ELR (cell line): ENCODE measurements at regions not wholly inside any gene's neighbourhood (a gene's known extent, or its start where the extent isn't known, plus 50 kb on each side); places are given as distances from the start of the nearest gene placed in this dataset.
"Not testable (repeated sequence)": the region's sequence is repeated elsewhere in the genome, so short reads cannot be mapped to it uniquely, and the experiment has no call there.

Experiments used
- DNase-seq: peaks from one replicate; pipeline ENCODE4 v3.0.0-alpha.2; 2015; ENCODE audit warnings: low read depth

DNA sequence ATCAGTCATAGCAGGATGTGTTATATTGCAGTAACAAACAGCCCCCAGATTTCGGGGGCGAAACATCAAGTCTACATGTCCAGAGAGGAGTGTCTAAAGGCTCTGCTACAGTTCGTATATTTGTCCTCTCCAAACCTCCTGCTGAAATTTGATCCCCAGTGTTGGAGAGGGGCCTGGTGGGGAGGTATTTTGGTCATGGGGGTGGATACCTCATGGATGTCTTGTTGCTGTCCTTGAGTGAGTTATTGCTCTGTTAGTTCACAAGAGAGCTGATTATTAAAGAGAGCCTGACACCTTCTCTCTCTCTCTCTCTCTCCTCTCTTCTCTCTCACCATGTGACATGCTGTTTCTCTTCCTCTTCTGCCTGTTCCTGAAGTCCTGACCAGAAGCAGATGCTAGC lies 343.7 kb downstream of the TCERG1L start:
- no peak for DNase-seq

DNA sequence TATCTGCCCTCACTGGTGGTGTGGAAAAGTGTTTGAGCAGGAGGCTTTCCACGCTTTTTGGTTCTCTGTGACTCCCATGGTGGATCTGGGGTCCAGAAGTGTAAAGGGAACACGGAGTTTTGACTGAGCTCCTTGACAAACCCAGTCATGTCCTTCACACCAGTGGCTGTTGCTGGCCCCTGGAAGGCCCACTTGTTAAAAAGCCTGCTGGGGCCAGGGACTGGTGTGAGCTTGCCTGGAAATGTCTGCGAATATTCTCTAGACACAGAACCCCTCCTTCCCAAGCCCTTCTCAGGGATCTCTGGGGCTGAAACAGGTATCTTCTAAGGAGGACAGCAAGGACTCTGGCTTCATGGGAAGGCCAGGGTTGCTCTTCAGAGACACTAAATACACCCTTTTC lies 343.0 kb downstream of the TCERG1L start:
- DNase-seq, result no peak

DNA sequence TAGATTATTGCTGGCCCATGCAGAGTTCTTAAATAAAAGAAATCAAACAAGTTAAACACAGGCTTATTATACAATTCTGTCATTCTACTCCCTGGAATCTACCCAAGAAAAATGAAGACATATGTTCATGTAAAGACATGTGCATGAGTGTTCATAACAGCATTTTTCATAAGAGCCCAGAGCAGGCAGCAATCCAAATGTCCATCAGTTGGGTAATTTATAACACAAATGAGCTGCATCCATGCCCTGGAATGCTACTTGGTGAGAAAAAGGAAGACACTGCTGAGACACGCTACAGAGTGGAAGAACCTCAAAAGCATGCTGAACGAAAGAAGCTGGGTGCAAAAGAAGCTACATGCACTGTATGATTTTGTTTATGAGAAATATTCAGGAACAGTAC lies 342.6 kb downstream of the TCERG1L start:
- no peak for DNase-seq

DNA sequence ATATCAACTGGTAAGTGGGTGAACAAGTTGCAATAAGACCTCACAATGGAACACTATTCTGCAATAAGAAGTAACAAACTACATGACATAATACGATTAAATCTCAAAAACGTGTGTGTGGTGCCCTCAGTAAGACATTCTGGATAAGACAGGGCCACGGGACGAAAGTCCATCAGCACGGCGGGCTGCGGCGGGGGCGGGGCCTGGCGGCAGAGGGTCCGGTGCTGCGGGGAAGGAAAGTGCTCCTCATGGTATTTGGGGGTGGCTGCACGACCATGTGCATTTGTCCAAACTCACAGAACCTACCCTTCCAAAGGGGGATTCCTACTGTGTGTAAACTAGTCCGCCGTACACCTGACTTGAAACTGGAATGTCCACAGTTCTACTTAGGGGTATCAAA lies 341.8 kb downstream of the TCERG1L start:
- DNase-seq, result no peak

DNA sequence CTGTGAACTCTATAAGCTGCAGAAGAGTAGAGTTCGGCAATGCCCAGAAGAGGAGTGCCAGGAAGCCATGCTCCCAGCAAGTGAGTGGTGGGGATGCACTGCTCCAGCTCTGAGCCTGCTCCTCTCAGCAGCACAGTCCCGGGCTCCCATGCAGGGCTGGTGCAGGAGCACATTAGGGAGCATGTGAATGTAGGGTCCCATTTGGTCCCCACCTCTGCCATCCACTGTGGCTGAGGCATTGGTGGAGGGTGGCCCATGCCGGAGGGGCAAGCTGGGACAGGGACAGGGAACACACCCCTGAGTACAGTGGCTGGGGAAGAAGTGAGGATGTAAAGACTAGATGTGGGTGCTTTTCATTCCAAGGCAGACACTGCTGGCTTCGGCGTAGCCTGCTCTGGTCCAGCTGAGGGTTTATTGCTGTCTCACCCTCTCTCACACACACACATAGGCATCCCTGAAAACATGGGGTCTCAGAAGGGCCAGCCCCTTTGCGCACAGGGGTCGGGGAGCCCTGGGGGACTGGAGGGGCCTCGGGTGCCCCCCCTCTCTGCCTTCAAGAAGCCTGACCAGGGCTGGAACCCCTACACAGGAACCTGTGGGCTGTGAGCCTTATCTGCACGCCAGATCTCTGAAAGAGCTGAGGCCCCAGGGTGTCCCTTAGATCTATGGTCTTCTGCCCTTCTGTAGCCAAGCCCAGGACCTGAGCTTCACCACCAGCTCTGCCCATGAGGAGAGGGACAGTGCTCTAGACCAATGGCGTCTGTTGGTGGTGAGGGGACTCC lies 341.0 kb downstream of the TCERG1L start:
- DNase-seq, result no peak

DNA sequence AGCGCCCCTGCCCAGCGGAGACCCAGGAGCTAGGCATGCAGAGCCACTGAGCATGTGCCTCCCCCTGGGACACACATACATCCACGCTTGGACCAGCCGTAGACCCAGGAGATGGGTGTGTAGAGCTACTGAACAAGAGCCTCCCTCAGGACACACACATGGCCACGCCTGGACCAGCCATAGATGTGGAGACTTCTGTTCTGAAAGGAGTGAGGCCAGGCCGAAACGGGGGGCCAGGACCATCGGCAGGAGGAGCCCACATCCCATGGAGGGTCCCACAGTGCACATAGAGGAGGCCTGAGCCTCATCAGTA lies 340.4 kb downstream of the TCERG1L start:
- DNase-seq, result no peak

DNA sequence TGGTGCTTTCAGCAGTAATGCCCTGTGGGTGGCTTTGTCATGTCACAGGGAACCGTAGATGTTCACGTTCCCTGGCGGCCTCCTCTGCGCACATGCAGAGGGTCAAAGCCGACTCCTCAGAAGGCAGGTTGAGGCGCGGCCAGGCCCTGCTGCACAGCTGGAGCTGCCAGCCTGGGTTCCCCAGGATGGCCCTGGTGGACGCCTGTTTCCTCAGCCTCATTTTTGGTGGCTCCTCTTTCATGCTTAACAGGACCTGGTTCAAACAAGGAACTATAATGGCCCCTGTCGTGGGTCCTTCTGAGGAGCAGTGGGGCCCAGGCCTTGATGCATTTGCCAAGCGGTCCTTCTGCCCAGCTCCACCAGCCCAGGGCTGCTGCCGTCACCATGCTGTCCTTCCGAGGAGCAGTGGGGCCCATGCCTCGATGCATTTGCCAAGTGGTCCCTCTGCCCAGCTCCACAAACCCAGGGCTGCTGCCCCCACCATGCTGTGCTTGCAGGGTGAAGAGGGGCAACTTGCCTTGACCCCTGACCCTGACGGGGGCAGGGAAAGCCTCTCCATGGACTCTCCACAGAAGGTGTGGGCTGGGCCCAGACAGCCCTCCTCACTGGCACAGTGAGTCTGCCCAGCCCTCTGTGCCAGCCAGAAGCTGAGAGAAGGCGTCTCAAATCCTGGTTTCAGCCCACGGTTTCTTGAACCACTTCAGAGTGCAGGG lies 338.2 kb downstream of the TCERG1L start:
- no peak for DNase-seq

DNA sequence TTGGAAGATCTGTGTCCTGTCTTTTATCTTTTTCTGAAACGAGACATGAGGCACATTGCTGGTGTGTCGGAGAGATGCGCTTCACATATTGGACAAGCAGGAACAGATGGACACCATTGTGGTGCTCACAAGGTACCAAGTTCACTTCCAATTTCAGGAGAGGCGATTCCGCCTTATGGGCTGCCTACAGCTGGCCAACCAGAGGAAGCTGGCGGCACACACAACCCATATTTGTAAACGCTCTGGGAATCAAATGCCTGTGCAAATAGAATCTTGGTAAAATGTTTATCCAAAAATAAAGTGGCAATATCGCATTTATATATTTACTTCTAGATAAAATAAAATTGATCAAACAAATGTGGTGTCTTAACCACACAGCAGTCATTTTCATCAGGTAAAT lies 337.4 kb downstream of the TCERG1L start:
- no peak for DNase-seq

DNA sequence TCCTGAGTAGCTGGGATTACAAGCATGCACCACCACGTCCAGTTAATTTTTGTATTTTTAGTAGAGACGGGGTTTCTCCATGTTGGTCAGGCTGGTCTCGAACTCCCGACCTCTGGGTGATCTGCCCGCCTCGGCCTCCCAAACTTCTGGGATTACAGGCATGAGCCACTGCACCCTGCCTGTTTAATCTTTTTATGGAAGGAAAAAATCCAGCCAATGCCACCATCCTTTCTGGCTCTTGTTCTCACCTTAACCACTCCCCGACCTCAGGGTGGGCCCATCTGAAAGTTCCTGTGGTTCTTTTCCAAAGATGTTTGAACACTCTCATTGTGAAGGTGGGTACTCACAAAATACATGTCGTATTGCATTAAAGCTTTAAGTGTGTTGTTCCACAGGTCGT lies 336.2 kb downstream of the TCERG1L start:
- DNase-seq, result not testable (repeated sequence)

DNA sequence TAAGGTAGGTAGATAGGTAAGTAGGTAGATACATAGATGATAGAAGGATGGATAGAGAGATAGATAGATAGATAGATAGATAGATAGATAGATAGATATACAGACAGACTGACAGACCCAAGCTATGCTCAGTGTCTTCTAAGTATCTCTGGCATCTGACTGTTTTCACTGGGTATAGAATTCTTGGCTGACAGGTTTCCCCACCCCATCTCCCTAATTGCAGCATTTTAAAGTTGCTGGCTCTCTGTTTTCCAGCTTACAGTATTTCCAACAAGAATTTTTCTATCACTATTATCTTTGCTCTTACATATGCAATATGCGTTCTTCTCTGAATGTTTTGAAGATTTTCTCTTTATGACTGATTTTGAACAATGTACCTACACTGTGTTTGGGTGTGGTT lies 328.7 kb downstream of the TCERG1L start:
- no peak for DNase-seq

DNA sequence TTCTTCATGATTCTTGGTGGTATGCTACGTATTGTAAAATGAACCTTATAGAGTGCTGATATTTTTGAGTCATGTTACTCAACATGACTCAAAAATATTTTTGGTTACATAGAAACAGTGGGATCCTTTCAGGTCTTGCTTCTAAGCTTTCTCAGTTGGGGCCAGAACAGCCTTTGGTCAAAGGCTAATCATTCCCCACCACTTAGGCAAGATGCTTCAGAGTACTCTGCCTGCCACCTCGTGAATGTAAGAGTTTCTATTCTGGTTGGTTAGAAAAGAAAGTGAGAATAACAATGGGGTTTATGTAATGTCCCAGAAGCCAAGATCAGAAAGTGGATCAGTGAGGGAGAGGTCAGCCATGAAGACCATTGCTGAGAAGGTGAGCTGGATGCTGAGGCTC lies 327.8 kb downstream of the TCERG1L start:
- no peak for DNase-seq

DNA sequence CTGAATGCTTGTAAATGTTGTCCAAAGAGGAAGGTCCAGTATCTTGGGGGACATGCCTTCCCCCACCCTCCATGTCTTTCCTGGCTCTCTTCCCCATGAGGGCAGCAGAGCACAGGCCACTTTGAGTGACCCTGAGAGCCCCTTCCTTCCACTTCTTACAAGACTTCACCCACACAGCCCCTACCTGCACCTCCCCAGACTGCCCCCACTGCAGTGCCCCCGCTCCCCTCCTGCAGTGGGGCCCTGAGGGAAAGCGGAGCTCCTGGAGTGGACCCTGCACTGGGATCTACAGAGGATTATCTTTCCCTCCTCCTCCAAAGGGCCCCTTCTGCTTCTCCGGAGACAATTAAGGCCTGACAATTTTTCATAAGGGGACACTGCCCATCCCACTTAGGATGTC lies 326.8 kb downstream of the TCERG1L start:
- no peak for DNase-seq

DNA sequence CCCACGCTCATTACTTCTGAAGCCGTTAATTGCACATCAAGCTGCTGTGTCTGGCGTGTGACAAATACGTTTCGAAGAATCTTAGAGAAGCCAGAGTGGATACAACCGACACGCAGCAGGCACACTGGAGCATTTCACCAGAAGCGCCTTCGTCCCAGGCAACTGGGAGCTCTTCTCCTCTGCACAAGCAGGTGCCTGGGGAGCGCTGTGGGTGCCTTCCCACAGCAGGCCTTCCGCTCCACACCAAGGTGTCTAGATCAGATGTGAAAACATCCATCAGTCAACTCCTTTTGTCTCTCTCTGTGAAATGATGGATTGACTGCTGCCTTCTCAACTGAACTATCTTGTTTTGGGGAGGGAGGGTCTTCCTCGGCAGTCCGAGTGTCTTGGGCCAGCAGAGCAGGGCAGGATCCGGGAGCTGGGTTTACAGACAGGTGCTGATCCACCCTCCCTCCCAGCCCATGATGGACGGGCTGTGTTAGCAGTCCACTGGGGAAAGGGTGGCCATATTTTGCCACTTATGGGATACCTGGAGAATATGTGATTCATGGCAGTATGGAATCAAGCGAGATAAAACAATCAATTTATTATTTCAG lies 326.3 kb downstream of the TCERG1L start:
- DNase-seq, result no peak

DNA sequence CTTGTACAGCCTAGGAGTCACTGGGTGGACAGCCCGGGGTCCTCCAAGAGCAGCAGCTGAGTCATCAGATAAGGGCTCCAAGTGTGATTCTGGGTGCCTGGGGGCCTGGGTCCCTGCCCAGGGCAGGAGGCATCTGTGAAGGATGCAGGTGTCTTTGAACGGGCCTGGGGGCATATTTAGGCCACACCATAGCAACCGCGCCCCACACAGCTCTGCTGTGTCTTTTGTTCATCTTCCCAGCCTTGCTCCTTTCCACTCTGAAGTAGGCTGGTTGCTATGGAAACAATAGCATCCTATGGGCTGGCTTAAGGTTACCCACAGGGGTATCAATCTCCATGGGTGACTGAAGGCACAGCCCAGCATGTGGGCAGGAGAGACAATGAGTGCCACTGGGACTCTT lies 324.7 kb downstream of the TCERG1L start:
- DNase-seq, result no peak

DNA sequence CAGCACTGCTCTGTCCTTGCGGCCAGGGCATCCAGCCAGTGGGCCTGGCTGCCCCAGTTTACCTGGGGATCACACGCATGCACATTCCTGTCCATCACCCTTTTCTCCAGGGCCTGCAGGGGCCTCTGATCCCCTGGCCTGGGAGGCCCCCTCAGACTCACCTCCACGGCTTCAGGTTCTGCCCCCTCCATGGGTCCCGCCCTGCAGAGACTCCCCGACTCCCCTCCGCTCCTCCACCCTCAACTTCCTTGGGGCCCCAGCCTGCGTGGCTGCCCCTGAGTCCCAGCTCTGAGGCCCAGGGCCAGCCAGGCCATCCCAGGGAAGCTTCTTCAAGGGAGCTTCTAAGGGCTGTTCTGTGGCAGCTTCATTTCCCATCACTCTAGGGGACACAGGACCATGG lies 324.1 kb downstream of the TCERG1L start:
- no peak for DNase-seq

DNA sequence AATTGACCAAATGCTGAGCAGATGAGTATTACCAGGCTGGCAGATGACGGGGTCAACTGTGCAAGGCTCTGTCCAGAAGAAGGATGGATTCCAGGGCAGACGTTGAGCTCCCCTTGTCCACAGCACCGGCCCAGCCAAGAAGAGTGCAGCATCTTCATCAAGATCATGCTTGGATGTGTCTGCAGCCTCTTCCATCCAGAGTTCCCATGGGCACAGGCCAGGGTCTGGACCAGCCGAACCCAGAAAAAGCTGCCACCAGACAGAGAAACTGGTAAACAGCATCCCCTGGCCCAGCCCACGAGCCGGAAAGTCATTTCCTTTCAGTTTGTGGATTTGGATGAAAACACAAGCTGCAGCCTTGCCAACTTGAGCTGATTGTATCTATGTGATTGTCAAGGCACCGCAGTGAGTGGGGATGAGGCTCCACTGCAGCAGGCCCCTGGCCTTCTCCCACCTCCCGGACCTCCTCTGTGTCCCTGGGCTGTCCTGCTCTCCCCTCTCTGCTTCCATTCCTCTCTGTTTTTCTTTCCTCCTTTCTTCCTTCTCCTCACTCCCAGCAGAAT lies 321.8 kb downstream of the TCERG1L start:
- DNase-seq, result no peak

DNA sequence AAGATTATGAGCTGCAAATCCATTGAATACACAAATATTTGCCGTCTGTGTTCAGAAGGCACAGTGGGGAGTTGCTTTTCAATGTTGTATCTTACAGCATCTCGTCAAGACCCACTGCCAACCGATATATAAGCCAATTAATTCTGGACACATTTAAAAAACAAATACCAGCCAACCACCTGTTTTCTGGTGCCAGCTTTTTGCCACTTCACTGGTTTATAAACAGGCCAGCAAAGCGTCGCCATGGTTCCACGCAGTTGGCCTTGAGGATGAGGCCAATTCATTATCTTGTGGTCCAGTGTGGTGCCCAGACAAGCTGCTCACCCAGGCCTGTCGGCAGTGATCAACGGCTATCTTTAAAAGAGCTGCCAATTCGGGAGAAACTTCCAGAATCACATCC lies 321.0 kb downstream of the TCERG1L start:
- no peak for DNase-seq

DNA sequence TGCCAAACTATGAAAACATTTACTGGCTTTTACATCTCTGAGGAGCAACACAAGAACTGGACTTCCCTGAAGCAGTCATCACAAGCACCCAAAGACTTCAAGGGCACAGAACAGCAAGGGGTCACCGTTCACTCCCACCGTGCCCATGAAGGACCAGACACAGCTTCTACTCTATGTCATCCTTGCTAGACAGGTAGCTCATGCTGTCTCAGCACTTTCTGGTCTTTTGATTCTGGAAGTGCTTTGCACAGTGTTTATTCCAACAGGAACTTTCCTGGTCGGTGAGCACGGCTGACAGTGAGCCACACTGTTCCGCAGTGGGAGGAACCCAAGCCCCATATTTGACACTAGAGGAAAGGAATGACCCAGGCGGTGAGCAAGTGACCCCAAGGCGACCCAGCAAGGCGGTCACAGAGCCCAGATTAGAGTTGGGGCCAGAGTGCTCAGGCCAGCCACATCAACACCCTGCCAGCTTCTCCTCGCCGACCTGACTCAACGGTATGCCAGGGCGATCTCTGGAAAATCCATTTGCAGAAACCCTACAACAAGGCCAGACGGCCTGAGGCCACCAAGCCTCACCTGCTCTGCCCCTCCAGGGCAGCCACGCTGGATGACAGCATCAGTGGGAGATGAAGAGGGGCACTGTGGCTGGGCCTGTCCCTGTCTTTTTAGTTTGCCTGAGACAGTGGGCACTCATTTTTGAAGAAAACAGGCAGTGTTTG lies 318.6 kb downstream of the TCERG1L start:
- no peak for DNase-seq

DNA sequence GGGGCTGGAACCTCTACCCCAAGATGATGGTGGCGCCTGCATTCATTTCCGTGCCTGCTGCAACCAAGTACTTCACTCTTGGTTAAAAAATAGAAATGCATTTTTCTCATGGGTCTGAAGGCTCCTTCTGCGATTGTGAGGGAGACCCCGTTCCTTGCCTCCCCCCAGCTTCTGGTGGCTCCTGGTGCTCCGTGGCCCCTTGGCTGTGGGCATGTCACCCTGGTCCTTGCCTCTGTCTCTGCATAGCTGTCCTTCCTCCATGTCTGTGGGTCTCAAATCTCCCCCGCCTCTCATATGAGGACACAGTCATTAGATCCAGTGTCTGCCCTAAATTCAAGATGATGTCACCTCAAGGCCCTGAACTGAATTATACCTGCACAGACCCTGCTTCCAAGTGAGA lies 317.9 kb downstream of the TCERG1L start:
- no peak for DNase-seq

DNA sequence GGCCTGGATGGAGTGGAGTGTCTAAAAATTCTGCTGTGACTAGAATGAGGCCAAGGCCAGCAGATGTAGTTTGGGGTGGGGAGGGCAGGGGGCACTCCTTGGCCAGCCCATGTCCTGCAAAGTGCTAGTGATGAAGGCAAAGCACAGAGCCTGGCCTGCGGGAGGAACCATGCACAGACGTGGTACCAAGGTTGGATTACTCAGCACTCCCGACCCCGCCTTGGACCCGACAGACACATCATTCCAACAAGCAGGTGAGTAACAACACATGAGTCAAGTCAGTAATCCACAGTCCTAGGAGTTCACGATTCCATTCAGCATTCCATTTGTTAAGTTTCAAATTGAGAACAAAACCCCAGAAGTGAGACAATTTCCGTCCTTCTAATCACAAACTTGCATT lies 317.3 kb downstream of the TCERG1L start:
- DNase-seq, result no peak

DNA sequence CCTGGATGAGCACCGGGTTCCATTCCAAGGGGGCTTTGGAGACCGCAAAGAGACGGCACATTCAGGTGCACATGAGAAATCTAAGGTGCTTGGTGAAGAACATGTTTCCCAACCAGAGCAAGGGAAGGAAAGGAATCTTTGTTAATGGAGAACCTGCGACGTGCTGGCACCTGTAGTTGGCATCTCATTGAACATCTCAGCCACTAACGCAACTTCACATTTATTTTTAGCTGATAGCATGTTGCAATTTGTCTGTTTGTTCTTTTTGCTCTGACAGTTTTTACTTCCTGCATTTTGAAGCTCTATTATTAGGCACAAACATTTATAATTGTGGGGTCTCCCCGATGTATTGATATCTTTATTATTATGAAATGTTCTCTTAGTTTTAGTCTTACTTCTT lies 316.7 kb downstream of the TCERG1L start:
- DNase-seq, result no peak

DNA sequence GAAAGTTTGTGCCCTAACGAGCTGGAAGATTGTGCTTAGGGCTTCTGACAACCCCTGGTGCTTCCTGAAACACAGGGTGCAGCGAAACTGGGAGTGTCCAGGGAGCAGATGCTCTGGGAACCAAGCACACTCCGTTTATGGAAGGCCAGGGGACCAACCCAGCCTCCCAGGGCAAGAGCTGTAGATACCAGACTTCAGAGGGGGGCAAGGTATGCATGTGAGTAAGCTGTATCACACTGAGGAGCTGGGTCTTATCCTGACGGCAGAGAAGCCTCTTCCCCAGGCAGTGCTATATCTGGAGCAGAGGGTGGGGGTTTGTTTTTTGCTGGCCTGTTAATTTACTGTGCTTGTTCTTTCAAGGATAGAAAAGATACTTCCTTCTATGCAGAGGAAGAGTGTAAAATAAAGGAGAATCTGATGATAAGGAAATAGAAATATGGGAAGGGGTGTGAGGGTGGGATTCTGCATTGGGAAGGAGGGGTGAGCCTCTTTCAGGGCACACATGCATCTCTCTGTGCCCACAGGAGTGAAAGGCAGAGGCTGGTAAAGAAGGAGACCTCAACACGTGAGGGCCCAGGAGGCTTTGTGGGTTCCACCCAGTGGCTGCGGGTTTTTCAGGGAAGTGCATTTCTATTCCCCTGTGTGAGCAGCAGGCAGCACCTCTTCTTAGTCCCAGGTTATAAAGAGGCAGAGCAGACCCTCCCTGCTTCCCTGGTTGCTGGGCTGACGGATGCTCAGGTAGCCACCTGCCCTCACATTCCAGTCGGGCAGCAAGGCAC lies 314.1 kb downstream of the TCERG1L start:
- DNase-seq, result no peak
